ENCODE measurements at regions not wholly inside any gene's neighbourhood (a gene's known extent, or its start where the extent isn't known, plus 50 kb on each side); places are given as distances from the start of the nearest gene placed in this dataset.

GRCh38 chr6:10465629-10466499 is 51.0 kb upstream of the TFAP2A start:
- DNase-seq = peak; percentile 11
